Stimulated activated CD4-positive, alpha-beta T cell treated with anti-CD3 and anti-CD28 coated beads, Interleukin-12 subunit alpha, Interleukin-12 subunit beta, amount 100 ng/mL, for 4 hours (primary cell): ENCODE measurements at regions not wholly inside any gene's neighbourhood (a gene's known extent, or its start where the extent isn't known, plus 50 kb on each side); places are given as distances from the start of the nearest gene placed in this dataset.

ENCODE experiments used
- DNase-seq: peaks from one replicate; pipeline ENCODE4 v3.0.0-alpha.2; 2020

GRCh38 chr13:106230450-106230849 lies 305.0 kb downstream of the EFNB2 start:
- DNase-seq, result no peak

GRCh38 chr13:106225126-106225525 lies 310.3 kb downstream of the EFNB2 start:
- DNase-seq, result no peak

- no peak for DNase-seq
Measured at GRCh38 chr13:106220211-106220610, 315.3 kb downstream of the EFNB2 start.

GRCh38 chr13:106213028-106213757 lies 322.3 kb downstream of the EFNB2 start:
- DNase-seq, result no peak

GRCh38 chr13:106212386-106213010 lies 323.0 kb downstream of the EFNB2 start:
- no peak for DNase-seq

GRCh38 chr13:106210324-106210723 lies 325.1 kb downstream of the EFNB2 start:
- no peak for DNase-seq

GRCh38 chr13:106205871-106206270 lies 329.6 kb downstream of the EFNB2 start:
- no peak for DNase-seq

- no peak for DNase-seq
Measured at GRCh38 chr13:106197496-106197895, 338.0 kb downstream of the EFNB2 start.

- DNase-seq, result no peak
Measured at GRCh38 chr13:106187501-106188095, 347.9 kb downstream of the EFNB2 start.

GRCh38 chr13:106187101-106187500 lies 348.4 kb downstream of the EFNB2 start:
- DNase-seq, result no peak

- DNase-seq, result no peak
Measured at GRCh38 chr13:106186366-106187030, 349.0 kb downstream of the EFNB2 start.

GRCh38 chr13:106184790-106185189 lies 350.7 kb downstream of the EFNB2 start:
- no peak for DNase-seq

GRCh38 chr13:106183410-106184065 lies 351.9 kb downstream of the EFNB2 start:
- no peak for DNase-seq

- no peak for DNase-seq
Measured at GRCh38 chr13:106182404-106182803, 353.1 kb downstream of the EFNB2 start.

- no peak for DNase-seq
Measured at GRCh38 chr13:106178816-106179215, 356.6 kb downstream of the EFNB2 start.

- no peak for DNase-seq
Measured at GRCh38 chr13:106177146-106177545, 358.3 kb downstream of the EFNB2 start.

GRCh38 chr13:106176117-106176516 lies 359.3 kb downstream of the EFNB2 start:
- no peak for DNase-seq

- DNase-seq, result no peak
Measured at GRCh38 chr13:106173891-106174610, 361.4 kb downstream of the EFNB2 start.

GRCh38 chr13:106173346-106173745 lies 362.1 kb downstream of the EFNB2 start:
- DNase-seq, result no peak

GRCh38 chr13:106172176-106172905 lies 363.1 kb downstream of the EFNB2 start:
- no peak for DNase-seq

GRCh38 chr13:106163426-106163825 lies 372.0 kb downstream of the EFNB2 start:
- no peak for DNase-seq

GRCh38 chr13:106161146-106161545 lies 374.3 kb downstream of the EFNB2 start:
- no peak for DNase-seq
